ENCODE measurements at regions not wholly inside any gene's neighbourhood (a gene's known extent, or its start where the extent isn't known, plus 50 kb on each side); places are given as distances from the start of the nearest gene placed in this dataset.

DNA sequence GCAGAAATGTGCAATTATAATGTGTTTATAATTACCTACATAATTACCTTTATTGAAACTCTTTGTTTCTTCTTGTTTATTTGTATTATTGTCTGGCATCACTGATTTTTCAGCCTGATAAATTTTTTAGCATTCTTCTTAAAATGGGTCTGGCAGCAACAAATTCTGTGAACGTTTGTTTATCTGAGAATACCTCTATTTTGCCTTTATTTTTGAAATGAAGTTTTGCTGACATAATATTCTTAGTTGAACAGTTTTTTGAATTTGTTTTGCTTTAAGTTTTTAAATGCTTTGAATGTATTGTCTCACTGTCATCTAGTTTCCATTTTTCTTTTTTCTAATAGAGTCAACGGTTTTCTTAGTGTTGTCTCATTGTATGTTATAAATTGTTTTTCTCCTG, 1152.0 kb upstream of the CDH2 start:
- H3K23me2 ChIP-seq (ENCODE audit: low read depth, low read length), result 0 out of 2 replicates have a peak, but pooled peaks cover 1% of the 10 kb centered on the region
- no peaks in the 10 kb centered on the region; a peak in 1 of 7 replicates for H3K4me1 ChIP-seq (replicated peaks in 1 of 4; ENCODE audit: control insufficient read depth in 3 of 4, insufficient read depth in 4 of 4, low read length in 3 of 4)
- no peak overlapping the region for H2AK5ac ChIP-seq (ENCODE audit: low read depth, low read length)
- no peak overlapping the region for H3K9ac ChIP-seq (replicated peaks in 1 of 4; ENCODE audit: extremely low read depth in 1 of 4, low read depth in 3 of 4, low read length in 3 of 4)
- H2AFZ ChIP-seq (ENCODE audit: low read length), result no peak overlapping the region
- H2BK15ac ChIP-seq (ENCODE audit: low read length), result no peak overlapping the region
- H3K56ac ChIP-seq (replicated peaks; ENCODE audit: insufficient read length, low read depth, low read length), result no peak overlapping the region
- no peak overlapping the region for H4K5ac ChIP-seq (ENCODE audit: insufficient read length, low read depth, low read length)
- no peak overlapping the region for H3K4ac ChIP-seq (replicated peaks; ENCODE audit: insufficient read length, low read depth, low read length)
- no peak for TF ChIP-seq KDM5A (IDR thresholded peaks at IDR 0.05; ENCODE audit: low read length)
- no peak for TF ChIP-seq JUND (IDR thresholded peaks at IDR 0.05; ENCODE audit: low read length)
- TF ChIP-seq PHF8 (conservative IDR thresholded peaks at IDR 0.05; ENCODE audit: low read depth, low read length), result no peak
- TF ChIP-seq JUN (IDR thresholded peaks at IDR 0.05; ENCODE audit: low read depth, low read length), result no peak
- TF ChIP-seq BACH1 (IDR thresholded peaks at IDR 0.05; ENCODE audit: low read length), result no peak
- TF ChIP-seq KDM1A (IDR thresholded peaks at IDR 0.05; ENCODE audit: borderline replicate concordance, low read length), result no peak
- TF ChIP-seq, protein P1, sequence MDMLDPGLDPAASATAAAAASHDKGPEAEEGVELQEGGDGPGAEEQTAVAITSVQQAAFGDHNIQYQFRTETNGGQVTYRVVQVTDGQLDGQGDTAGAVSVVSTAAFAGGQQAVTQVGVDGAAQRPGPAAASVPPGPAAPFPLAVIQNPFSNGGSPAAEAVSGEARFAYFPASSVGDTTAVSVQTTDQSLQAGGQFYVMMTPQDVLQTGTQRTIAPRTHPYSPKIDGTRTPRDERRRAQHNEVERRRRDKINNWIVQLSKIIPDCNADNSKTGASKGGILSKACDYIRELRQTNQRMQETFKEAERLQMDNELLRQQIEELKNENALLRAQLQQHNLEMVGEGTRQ (IDR thresholded peaks at IDR 0.05; ENCODE audit: low read length), result no peak
- CTCF ChIA-PET (ENCODE audit: partially characterized antibody), result interaction anchor here (0.6 kb wide), 1 partner anchor 105 kb away, joined by 3 read pairs; no protein-coding TSS in a partner anchor
- no peak overlapping the region for H3K14ac ChIP-seq (ENCODE audit: insufficient read length)
- H3K18ac ChIP-seq (ENCODE audit: extremely low read depth, low read length), result no peak overlapping the region
- FAIRE-seq, result no peak
- WGBS, 2 experiments (ENCODE audit: extremely low coverage in 1 of 2, insufficient coverage in 1 of 2, insufficient read length in 1 of 2, insufficient replicate concordance in 2 of 2, low coverage in 1 of 2, low lambda C conversion rate in 2 of 2, missing lambda C conversion rate in 1 of 2), result 97% methylated on average over 2 of the region's 2 CpGs; no CpG with 5 or more reads in 1 of the 2 experiments
- no peaks in the 10 kb centered on the region for H3K79me2 ChIP-seq (ENCODE audit: control insufficient read depth in 1 of 2, insufficient read depth in 2 of 2, low read length in 2 of 2)
- no peak overlapping the region for H3K4me3 ChIP-seq (ENCODE audit: extremely low read depth in 1 of 4, insufficient read depth in 2 of 4, low read depth in 3 of 4, low read length in 4 of 4)
- no peak overlapping the region for H3K27ac ChIP-seq (ENCODE audit: low read depth, low read length)
- H3K36me3 ChIP-seq (ENCODE audit: control insufficient read depth in 2 of 4, insufficient read depth in 4 of 4, low read length in 3 of 4), result no peaks in the 10 kb centered on the region
- H4K20me1 ChIP-seq (replicated peaks in 1 of 2; ENCODE audit: control insufficient read depth in 1 of 2, insufficient read depth in 2 of 2, low read length in 2 of 2), result no peaks in the 10 kb centered on the region
- no peak overlapping the region for H4K91ac ChIP-seq (replicated peaks; ENCODE audit: insufficient read length, low read length)
- H3K23ac ChIP-seq (ENCODE audit: insufficient read length), result no peak overlapping the region
- no peak overlapping the region for H2BK20ac ChIP-seq (ENCODE audit: low read length)
- no peak overlapping the region for H2BK120ac ChIP-seq (replicated peaks; ENCODE audit: low read depth, low read length)
- POLR2A ChIA-PET (ENCODE audit: partially characterized antibody), result no interaction called here
- H3K27me3 ChIP-seq (replicated peaks in 1 of 4; ENCODE audit: control insufficient read depth in 3 of 4, extremely low read depth in 1 of 4, insufficient read depth in 3 of 4, low read length in 3 of 4), result no peaks in the 10 kb centered on the region
- no peak overlapping the region for H2BK12ac ChIP-seq (ENCODE audit: low read depth, low read length)
- no peak for DNase-seq (ENCODE audit: low read depth in 1 of 2, low spot score in 2 of 2)
- no peaks in the 10 kb centered on the region for H3K79me1 ChIP-seq (ENCODE audit: low read depth, low read length)
- no peak overlapping the region for H3K4me2 ChIP-seq (ENCODE audit: insufficient read depth in 1 of 2, low read depth in 2 of 2, low read length in 2 of 2)
- H4K8ac ChIP-seq (ENCODE audit: extremely low read depth, insufficient read depth, low read length), result no peak overlapping the region
- no peaks in the 10 kb centered on the region for H3K9me3 ChIP-seq (ENCODE audit: insufficient read depth in 2 of 2, low read depth in 1 of 2, low read length in 1 of 2)
- no peak overlapping the region for H2BK5ac ChIP-seq (ENCODE audit: low read depth, low read length)
